ENCODE measurements at regions not wholly inside any gene's neighbourhood (a gene's known extent, or its start where the extent isn't known, plus 50 kb on each side); places are given as distances from the start of the nearest gene placed in this dataset.

- intact Hi-C loops (cut with DNase I; ENCODE audit: low total_unique reads) = no loop called here
- TF ChIP-seq CTCF (IDR thresholded peaks at IDR 0.05) (no peak), POLR2A (IDR thresholded peaks at IDR 0.05) (no peak)
- no peak for DNase-seq (ENCODE audit: low spot score in 2 of 2)
These were observed 339.7 kb downstream of the HGF start for GRCh38 chr7:81430150-81430549.

GRCh38 chr7:81427461-81427860 is 342.4 kb downstream of the HGF start:
- TF ChIP-seq POLR2A (IDR thresholded peaks at IDR 0.05) = no peak
- no peak for TF ChIP-seq CTCF (IDR thresholded peaks at IDR 0.05)
- H3K4me3 ChIP-seq (ENCODE audit: low read depth, poor library complexity, severe bottlenecking) = no peak overlapping the region
- DNase-seq (ENCODE audit: low spot score in 2 of 2) = no peak
- WGBS, 2 donors = 78 to 81% methylated on average over 2 of the region's 2 CpGs
- intact Hi-C loops (cut with DNase I; ENCODE audit: low total_unique reads) = no loop called here

More at GRCh38 chr7:81430150-81430549, 339.7 kb downstream of the HGF start:
- WGBS, 2 donors = 85 to 88% methylated on average over 6 of the region's 6 CpGs
- no peak overlapping the region for H3K4me3 ChIP-seq (ENCODE audit: low read depth, poor library complexity, severe bottlenecking)

GRCh38 chr7:81420526-81421226 is 349.2 kb downstream of the HGF start:
- intact Hi-C loops (cut with DNase I; ENCODE audit: low total_unique reads) = no loop called here
- H3K4me3 ChIP-seq (ENCODE audit: low read depth, poor library complexity, severe bottlenecking) = no peak overlapping the region
- WGBS, 2 donors = 55 to 63% methylated on average over 5 of the region's 5 CpGs
- no peak for DNase-seq (ENCODE audit: low spot score in 2 of 2)
- TF ChIP-seq CTCF (IDR thresholded peaks at IDR 0.05) (no peak), POLR2A (IDR thresholded peaks at IDR 0.05) (no peak)

GRCh38 chr7:81419731-81420130 is 350.1 kb downstream of the HGF start:
- no peak overlapping the region for H3K4me3 ChIP-seq (ENCODE audit: low read depth, poor library complexity, severe bottlenecking)
- no peak for DNase-seq (ENCODE audit: low spot score in 2 of 2)
- TF ChIP-seq CTCF (IDR thresholded peaks at IDR 0.05) = no peak
- TF ChIP-seq POLR2A (IDR thresholded peaks at IDR 0.05) = no peak
- intact Hi-C loops (cut with DNase I; ENCODE audit: low total_unique reads) = no loop called here

GRCh38 chr7:81416659-81417058 is 353.2 kb downstream of the HGF start:
- no peak for DNase-seq (ENCODE audit: low spot score in 2 of 2)
- intact Hi-C loops (cut with DNase I; ENCODE audit: low total_unique reads) = no loop called here
- WGBS, 2 donors = 66 to 74% methylated on average over 1 of the region's 1 CpG
- H3K4me3 ChIP-seq (ENCODE audit: low read depth, poor library complexity, severe bottlenecking) = no peak overlapping the region
- no peak for TF ChIP-seq POLR2A (IDR thresholded peaks at IDR 0.05)

- H3K4me3 ChIP-seq (ENCODE audit: low read depth, poor library complexity, severe bottlenecking) = no peak overlapping the region
- 85 to 86% methylated on average over 1 of the region's 1 CpG for WGBS, 2 donors
- intact Hi-C loops (cut with DNase I; ENCODE audit: low total_unique reads) = no loop called here
- DNase-seq (ENCODE audit: low spot score in 2 of 2) = no peak
- TF ChIP-seq POLR2A (IDR thresholded peaks at IDR 0.05) (no peak), CTCF (IDR thresholded peaks at IDR 0.05) (no peak)
These were observed 354.7 kb downstream of the HGF start for GRCh38 chr7:81415181-81415580.
